Iris pigment epithelial cell (primary cell): ENCODE measurements at regions not wholly inside any gene's neighbourhood (a gene's known extent, or its start where the extent isn't known, plus 50 kb on each side); places are given as distances from the start of the nearest gene placed in this dataset.
A peak's percentile ranks its signal among the peaks of the same experiment; 100 is the strongest.
"Not testable (repeated sequence)": the region's sequence is repeated elsewhere in the genome, so short reads cannot be mapped to it uniquely, and the experiment has no call there.

Experiments used
- DNase-seq: peaks from one replicate; pipeline ENCODE4 v3.0.0-alpha.2; 2011; ENCODE audit warnings: low read depth

DNA sequence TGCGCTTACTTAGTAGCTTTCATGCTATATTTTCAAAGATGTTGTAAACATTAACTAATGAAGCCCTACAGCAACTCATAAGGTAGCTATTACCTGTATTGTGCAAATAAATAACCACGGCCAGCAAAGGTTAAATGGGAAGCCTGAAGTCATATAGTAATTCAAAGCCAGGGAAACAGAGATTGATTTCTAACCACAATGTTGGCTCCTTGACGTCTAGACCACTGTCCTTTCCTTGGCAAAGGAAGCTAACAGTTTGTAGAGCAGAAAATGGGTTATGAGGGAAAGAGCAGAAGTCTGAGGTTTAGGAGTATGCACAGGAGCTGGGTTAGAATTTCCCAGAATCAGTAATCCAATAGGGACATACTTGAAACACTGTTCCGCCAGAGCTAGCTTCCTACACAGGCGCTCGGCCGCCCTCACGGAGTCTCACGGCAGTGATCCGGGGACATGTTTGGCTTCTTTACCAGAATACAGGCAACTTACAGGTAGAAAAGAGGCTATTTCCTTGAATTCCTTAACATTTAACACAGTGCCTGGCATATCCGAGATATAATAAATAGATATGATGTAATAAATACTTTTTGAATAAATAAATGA lies 298.8 kb upstream of the LYPLAL1 start:
- DNase-seq = no peak

DNA sequence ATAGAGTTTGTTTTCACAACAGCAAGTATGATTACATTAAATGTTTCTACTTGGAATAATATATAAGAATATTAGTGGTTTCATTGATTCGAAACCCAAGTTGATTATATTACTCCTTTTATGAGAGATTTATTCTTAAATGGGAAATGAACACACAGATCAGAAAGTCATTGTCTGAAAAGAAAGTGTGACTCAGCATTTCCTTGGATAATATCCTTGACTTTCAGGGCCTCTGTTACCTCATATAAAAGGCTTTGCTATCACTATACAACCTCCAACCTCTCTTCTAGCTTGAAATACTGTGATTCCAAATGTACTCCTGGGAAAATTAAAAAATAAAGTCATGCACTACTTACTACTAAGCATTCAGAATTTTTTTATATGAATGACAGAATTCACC lies 295.3 kb upstream of the LYPLAL1 start:
- DNase-seq = peak; percentile 78

DNA sequence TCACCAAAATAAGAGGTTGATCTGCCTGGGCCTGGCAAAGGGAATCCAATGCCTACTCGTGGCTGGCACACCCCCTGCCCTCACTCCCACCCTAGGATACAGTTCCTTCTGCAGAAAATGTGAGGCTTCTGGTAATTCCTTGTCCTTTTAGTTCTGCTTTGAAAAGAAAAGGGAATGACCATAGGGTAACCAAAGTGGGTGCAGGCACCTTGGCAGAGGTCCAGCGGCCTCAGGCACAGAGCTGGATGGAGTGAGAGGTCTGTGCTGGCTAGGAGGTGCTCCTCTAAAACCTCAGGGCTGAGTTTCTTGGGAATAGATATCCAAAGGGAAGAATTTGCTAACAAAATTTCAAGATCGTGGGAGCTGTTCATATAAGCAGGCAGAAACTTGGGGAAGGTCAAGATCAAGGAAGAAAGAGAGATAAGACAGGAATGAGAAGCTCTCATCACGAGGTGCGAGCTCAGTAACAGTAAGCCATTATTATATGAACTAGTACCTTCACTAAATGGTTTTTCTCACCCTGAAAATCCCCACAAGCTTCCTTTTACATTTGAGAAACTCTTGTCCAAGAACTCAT lies 293.1 kb upstream of the LYPLAL1 start:
- no peak for DNase-seq

- DNase-seq = no peak
These were observed 291.2 kb upstream of the LYPLAL1 start for GRCh38 chr1:218882454-218882853.

GRCh38 chr1:218886101-218886871 lies 287.4 kb upstream of the LYPLAL1 start:
- DNase-seq = peak; percentile 74

DNA sequence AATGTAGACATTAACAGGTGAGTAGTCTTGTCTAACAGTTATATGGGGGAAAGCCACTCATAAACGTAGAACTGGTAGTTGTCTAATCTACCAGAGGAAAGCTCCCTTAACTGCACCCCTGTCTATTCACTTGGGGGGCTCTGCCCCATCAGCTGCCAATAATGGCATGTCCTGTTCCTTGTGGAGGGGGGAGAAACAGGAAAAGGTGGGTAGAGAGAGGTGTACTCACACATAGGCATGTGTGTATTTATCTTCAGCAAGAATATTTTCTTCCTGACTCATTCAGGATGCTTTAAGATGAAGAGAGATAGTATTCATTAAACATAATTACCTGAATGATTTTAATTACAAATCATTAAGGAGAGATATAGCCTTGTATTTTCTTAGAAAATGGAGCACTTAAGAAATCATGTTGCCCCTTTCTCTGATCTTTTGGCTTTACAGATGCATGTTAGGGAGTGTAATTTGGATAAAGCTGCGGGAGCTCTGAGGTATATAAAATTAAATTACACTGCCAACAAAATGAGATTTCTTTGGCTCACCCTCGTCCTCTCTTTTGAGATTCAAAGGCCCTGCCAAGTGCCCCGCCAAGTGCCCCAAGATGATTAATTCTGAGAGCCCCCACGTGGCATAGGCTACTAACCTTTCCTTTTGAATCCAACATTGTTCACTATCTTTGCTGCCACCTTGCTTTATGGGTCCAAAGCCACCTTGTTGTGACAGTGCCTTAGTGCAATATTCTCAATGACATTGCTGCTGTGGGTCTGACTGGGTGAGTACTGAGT lies 286.3 kb upstream of the LYPLAL1 start:
- peak; percentile 26 for DNase-seq

DNA sequence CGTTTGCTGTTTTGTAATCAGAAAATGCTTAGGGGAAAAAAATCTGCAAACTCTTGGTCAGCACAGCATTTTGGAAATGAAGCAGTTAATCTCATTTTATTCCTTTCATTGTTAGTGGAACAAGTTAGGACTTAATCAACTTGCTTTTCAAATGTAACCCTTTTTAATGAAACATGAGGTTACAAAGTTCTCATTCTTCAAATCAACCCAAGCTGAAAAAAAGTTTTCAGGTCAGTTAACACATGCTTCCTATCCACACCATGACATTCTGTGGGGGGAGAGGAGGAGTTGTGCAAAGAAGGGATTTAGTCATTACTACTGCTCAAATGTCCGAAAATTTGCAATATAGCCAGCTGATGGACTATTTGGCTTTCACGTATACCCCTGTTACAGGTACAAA lies 283.2 kb upstream of the LYPLAL1 start:
- DNase-seq = peak; percentile 29

DNA sequence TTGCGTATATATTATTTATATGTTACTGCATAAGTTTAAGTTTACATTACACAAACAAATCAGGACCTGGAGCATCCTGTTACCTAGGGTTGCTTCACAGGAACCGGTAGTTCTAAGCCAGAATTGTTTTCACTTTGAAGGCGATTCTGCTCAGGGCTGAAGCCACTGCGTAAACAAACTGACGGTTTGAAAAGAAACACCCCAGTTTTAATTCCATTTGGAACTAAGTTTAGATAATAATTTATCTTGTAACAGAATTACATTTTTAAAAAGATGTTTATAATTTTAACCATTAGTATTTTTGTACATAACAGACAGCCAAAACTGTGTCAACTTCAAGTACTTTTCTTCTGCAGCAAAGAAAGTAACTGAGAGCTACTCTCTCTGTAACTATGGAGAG lies 282.1 kb upstream of the LYPLAL1 start:
- peak; percentile 17 for DNase-seq

GRCh38 chr1:218895064-218895587 lies 278.6 kb upstream of the LYPLAL1 start:
- DNase-seq = no peak

DNA sequence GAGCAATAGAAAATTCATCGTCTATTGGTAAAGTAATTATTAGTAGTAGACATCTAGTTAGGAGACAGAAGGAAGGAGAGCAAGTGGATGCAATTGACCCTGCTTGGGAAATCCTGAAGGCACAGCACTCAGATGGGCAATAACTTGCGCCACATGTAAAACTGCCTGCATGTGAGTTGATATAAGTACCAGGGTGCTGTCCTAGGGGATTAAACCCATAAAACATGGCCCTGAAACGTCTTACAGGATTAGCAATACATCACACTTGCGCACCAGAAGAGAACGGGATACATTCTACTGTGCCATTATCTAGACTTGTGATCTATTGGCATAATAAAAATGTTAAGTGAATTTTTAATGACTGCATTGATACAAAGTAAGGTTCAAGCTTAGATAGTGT lies 277.5 kb upstream of the LYPLAL1 start:
- no peak for DNase-seq

DNA sequence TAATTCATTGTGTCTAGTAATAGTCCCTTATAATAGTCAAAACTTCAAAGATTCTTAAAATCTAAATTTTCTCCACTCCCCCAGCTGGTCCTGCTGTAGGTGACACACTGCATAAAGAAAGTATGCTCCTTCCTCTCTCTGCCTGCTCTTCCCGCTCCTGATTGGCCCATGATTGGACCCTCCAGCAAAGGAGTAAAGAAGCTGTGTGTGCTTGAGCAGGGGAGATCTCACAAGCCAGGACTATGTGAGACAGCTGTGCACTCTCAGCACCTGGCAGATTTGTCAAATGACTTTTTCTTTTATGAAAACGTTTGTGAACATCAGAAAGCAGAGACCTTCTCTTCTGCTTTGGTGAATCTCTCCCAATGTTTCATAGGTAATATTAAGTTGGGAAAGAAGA lies 274.8 kb upstream of the LYPLAL1 start:
- DNase-seq = no peak

GRCh38 chr1:218900615-218901014 lies 273.1 kb upstream of the LYPLAL1 start:
- DNase-seq = no peak

DNA sequence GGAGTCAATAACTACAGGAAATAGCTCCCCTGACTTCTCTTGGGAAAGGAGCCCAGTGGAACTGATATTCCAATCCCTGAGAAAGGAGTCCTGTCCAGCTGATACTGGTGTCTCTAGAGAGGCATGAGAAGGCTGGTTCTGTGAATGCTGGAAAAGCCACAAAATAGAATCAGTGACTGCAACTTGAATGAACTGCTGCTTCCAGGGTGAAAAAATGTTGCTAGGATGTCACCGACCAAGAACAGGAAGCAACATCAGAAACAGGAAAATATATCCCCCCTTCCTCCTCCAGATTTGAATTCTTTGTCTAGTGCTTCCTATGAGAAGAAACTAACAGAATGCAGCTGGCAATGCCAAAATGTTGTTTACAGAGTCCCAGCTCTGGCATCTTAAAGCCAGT lies 269.3 kb upstream of the LYPLAL1 start:
- no peak for DNase-seq

DNA sequence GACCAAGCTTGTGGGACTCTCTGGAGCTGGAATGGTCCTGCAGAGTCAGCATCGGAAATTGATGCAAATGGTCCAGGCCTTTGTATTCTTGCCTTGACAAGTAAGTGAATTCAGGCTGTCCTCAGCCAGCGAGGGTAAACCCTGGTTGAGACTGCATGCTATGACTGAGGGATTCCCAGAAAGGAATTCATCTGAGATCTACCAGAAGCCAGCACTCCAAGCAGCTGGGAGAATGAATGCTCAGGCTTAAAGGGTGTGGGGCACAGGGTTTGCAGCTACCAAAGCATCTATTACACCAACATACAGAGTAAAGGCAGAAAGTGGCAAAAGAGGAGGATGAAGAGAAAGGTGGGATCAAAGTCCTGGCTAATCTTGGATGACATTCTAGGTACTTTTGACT lies 257.0 kb upstream of the LYPLAL1 start:
- peak; percentile 12 for DNase-seq

DNA sequence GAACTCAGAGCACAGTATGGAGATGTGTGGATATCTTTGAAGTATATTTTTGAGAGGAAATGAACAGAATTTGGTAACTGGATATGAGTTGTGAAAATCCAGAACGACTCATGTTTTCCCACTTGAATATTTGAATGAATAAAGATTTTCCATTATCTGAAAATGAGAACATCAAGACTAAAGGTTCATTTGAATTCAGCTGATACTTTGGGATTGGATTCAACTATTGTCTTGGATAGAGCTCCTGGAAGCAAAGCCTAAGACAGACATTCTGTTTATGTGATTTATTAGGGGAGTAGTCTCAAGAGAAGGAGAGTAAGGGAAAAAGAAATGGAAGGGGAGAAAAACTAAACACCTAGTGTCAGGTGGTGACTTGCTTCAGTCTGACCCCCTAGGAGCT lies 256.0 kb upstream of the LYPLAL1 start:
- DNase-seq = peak; percentile 25

DNA sequence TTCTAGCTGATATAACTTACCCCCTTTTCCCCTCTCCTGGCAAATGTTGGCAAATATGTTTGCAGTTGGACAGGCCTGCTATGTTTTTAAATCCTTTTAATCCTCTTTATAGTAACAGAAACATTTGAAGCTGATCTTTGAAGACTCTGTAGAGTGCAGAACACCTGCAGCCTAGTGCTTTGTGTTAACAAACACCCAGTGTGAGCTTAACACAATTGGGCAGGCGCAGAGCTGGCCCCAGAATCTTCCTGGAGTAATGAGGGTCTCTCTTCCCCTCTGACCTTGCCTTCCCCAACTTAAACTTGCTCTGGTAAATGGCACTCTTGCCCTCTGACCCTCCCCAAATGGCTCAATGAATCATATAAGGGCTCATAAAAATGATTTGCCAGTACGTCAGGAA lies 247.9 kb upstream of the LYPLAL1 start:
- no peak for DNase-seq

DNA sequence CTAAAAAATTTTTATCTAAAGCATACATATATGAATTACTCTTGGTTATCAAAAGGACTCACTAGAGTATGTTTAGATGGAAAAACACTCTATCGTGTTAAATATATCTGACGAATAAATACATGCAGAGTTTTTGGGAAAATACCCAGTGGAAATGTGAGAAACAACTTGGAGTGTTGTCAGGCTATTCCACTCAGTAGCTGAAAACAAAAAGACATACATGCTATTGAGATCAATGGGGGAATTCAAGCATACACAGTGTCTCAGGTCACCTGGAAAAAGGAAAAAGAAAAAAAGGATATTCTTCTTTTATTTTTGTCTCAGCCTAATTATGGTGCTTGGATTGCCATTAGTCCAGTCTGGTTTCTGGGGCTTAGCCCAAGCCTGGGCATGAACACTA lies 247.0 kb upstream of the LYPLAL1 start:
- DNase-seq = no peak

DNA sequence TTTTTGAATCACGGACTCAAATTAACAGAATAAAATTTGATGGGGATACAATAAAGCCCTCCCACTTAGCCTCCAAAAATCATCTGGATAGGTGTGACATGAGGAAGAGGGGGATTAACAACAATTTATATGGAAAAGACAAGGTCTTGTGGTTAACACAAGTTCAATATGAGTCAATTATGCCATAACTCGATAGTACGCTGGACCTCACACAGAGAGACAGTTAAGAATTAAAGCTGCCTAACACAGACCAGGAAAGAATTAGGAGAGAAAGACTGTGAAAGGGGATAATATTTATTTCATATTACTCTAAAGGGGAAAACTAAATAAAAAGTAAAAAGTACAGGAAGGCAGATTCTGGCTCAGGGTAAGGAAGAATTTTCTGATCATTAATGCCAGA lies 243.7 kb upstream of the LYPLAL1 start:
- no peak for DNase-seq

- peak; percentile 83 for DNase-seq
These were observed 243.0 kb upstream of the LYPLAL1 start for GRCh38 chr1:218930472-218931241.

DNA sequence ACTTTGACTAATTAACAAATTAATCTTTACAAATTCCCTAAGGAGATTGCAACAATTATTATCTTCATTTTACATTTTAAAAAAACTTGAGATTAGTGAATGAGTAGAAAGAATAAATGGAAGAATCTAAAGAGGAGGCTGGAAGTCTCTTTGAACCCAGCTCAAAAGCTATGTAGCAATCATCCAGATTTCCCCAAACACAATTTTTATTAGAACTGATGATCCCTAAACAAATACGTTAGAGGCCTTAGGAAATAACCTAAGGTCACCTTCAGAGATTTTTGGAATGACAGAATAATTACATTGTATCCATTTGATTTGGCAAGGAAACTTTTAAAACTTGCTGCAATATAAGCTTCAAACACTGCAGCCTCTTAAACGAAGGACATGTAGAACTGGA lies 242.4 kb upstream of the LYPLAL1 start:
- DNase-seq = no peak

DNA sequence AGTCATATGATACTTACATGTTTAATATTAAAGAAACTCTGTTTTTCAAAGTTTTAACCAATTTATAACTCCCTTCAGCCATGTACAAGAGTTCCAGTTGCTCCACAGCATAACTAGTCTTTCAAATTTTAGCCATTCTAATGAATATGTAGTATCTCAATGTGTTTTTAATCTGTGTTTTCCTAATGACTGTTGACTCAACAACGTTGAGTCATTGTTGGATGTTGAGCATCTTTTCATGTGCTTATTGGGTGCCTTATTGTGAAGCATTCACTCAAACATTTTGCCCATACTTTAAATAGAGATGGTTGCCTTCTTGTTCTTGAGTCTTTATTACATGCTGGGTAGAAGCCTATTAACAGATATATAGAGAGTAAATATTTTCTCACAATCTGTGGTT lies 240.2 kb upstream of the LYPLAL1 start:
- DNase-seq = no peak

GRCh38 chr1:218935408-218935807 lies 238.3 kb upstream of the LYPLAL1 start:
- DNase-seq = not testable (repeated sequence)
